DOHH2 (cell line): ENCODE measurements at regions not wholly inside any gene's neighbourhood (a gene's known extent, or its start where the extent isn't known, plus 50 kb on each side); places are given as distances from the start of the nearest gene placed in this dataset.

ENCODE experiments used
- EZH2phosphoT487 ChIP-seq: fragments of 200-600 bp; sonication (generic); IDR thresholded peaks from 2 replicates; pipeline ENCODE4 v1.6.1; 2017; ENCODE audit warnings: borderline replicate concordance, mild to moderate bottlenecking, antibody characterized with exemption, low read length, moderate library complexity, mixed read lengths
- TF ChIP-seq, protein P1 (sequence below): fragments of 200-600 bp; sonication (generic); IDR thresholded peaks from one replicate; pipeline ENCODE4 v1.5.1; 2014; ENCODE audit warnings: antibody characterized with exemption, mild to moderate bottlenecking, low read depth, low read length; ENCODE audit not compliant: poor library complexity, severe bottlenecking

DNA sequence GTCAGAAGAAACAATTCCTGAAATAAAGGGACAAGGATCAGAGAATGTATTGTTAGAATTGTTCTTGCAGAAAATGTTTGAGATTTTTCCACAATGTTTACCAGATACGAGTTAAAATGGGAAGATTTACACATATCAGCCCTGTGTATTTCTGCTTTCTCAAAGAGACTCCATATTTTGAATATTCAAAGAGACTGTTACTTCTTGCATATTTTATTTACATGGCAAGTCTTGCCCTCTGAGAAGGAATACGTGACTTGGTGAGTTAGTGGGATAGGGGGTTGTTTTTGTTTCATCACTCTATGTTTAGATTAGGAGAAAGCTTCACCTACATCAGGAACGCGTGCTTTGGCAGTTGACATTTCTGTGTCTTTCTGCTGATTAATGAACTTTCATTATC, 56.1 kb upstream of the ZDHHC17 start:
- TF ChIP-seq, protein P1, sequence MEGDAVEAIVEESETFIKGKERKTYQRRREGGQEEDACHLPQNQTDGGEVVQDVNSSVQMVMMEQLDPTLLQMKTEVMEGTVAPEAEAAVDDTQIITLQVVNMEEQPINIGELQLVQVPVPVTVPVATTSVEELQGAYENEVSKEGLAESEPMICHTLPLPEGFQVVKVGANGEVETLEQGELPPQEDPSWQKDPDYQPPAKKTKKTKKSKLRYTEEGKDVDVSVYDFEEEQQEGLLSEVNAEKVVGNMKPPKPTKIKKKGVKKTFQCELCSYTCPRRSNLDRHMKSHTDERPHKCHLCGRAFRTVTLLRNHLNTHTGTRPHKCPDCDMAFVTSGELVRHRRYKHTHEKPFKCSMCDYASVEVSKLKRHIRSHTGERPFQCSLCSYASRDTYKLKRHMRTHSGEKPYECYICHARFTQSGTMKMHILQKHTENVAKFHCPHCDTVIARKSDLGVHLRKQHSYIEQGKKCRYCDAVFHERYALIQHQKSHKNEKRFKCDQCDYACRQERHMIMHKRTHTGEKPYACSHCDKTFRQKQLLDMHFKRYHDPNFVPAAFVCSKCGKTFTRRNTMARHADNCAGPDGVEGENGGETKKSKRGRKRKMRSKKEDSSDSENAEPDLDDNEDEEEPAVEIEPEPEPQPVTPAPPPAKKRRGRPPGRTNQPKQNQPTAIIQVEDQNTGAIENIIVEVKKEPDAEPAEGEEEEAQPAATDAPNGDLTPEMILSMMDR = no peak
- TF ChIP-seq EZH2phosphoT487 = no peak
